Activated T-helper 1 cell treated with anti-CD3 and anti-CD28 coated beads, Interleukin-12 subunit alpha, Interleukin-12 subunit beta, Interleukin-2, Interleukin-4 antibody, amounts not matched to agents 30 ng/mL and 10 ng/mL and 1 ng/mL, durations not matched to agents 14 hours and 24 hours and 36 hours (primary cell): ENCODE measurements at regions not wholly inside any gene's neighbourhood (a gene's known extent, or its start where the extent isn't known, plus 50 kb on each side); places are given as distances from the start of the nearest gene placed in this dataset.

ENCODE experiments used
- DNase-seq: peaks from one replicate; pipeline ENCODE4 v3.0.0; 2021; ENCODE audit warnings: low spot score
- H3K27ac Mint-ChIP-seq: one replicate; pipeline ENCODE4 v1.8.0; 2021; ENCODE audit warnings: mild to moderate bottlenecking, mixed read lengths
- H3K27me3 Mint-ChIP-seq: one replicate; pipeline ENCODE4 v1.8.0; 2022; ENCODE audit warnings: mild to moderate bottlenecking, moderate library complexity, mixed read lengths; ENCODE audit not compliant: insufficient read depth
- H3K36me3 Mint-ChIP-seq: one replicate; pipeline ENCODE4 v1.8.0; 2021; ENCODE audit warnings: low read depth, mixed read lengths
- H3K4me1 Mint-ChIP-seq: one replicate; pipeline ENCODE4 v1.8.0; 2021; ENCODE audit warnings: low read depth, mixed read lengths
- H3K4me3 Mint-ChIP-seq: one replicate; pipeline ENCODE4 v1.8.0; 2021; ENCODE audit warnings: mild to moderate bottlenecking, moderate library complexity, mixed read lengths
- H3K9me3 Mint-ChIP-seq: one replicate; pipeline ENCODE4 v1.8.0; 2021; ENCODE audit warnings: mixed read lengths
- intact Hi-C: fragments of 100-400 bp; cut with micrococcal nuclease; formaldehyde crosslinking; loops from one replicate; pipeline ENCODE4 v1.15.1; 2024

- H3K4me1 Mint-ChIP-seq: no peaks in the 10 kb centered on the region
- H3K9me3 Mint-ChIP-seq: no peaks in the 10 kb centered on the region
- H3K36me3 Mint-ChIP-seq: no peaks in the 10 kb centered on the region
- intact Hi-C loops: no loop called here
- H3K4me3 Mint-ChIP-seq: no peak overlapping the region
- H3K27ac Mint-ChIP-seq: no peak overlapping the region
- no peaks in the 10 kb centered on the region for H3K27me3 Mint-ChIP-seq
- no peak for DNase-seq
These were observed 626.1 kb downstream of the DHX35 start for GRCh38 chr20:39588148-39588757.

- H3K4me1 Mint-ChIP-seq: no peaks in the 10 kb centered on the region
- no peak overlapping the region for H3K4me3 Mint-ChIP-seq
- no peaks in the 10 kb centered on the region for H3K9me3 Mint-ChIP-seq
These were observed 618.9 kb downstream of the DHX35 start for GRCh38 chr20:39581034-39581433.

GRCh38 chr20:39576771-39577170 lies 614.6 kb downstream of the DHX35 start:
- H3K27ac Mint-ChIP-seq: no peak overlapping the region
- H3K36me3 Mint-ChIP-seq: no peaks in the 10 kb centered on the region
- intact Hi-C loops: no loop called here
- DNase-seq: no peak
- H3K27me3 Mint-ChIP-seq: peaks cover 5% of the 10 kb centered on the region
- H3K9me3 Mint-ChIP-seq: no peaks in the 10 kb centered on the region
- no peaks in the 10 kb centered on the region for H3K4me1 Mint-ChIP-seq
- no peak overlapping the region for H3K4me3 Mint-ChIP-seq

More at GRCh38 chr20:39581034-39581433, 618.9 kb downstream of the DHX35 start:
- intact Hi-C loops: no loop called here
- DNase-seq: no peak
- Mint-ChIP-seq H3K27ac (no peak overlapping the region), H3K27me3 (peaks cover 5% of the 10 kb centered on the region), H3K36me3 (no peaks in the 10 kb centered on the region)

- intact Hi-C loops: no loop called here
- H3K27me3 Mint-ChIP-seq: no peaks in the 10 kb centered on the region
- no peak overlapping the region for H3K27ac Mint-ChIP-seq
- no peaks in the 10 kb centered on the region for H3K4me1 Mint-ChIP-seq
- no peak for DNase-seq
- H3K4me3 Mint-ChIP-seq: no peak overlapping the region
- no peaks in the 10 kb centered on the region for H3K9me3 Mint-ChIP-seq
- no peaks in the 10 kb centered on the region for H3K36me3 Mint-ChIP-seq
These were observed 611.9 kb downstream of the DHX35 start for GRCh38 chr20:39574061-39574460.

GRCh38 chr20:39571171-39571570 lies 609.0 kb downstream of the DHX35 start:
- no peak for DNase-seq
- Mint-ChIP-seq H3K27ac (no peak overlapping the region), H3K4me3 (no peak overlapping the region), H3K9me3 (no peaks in the 10 kb centered on the region), H3K4me1 (no peaks in the 10 kb centered on the region), H3K27me3 (no peaks in the 10 kb centered on the region), H3K36me3 (no peaks in the 10 kb centered on the region)
- intact Hi-C loops: no loop called here

- Mint-ChIP-seq H3K9me3 (no peaks in the 10 kb centered on the region), H3K4me1 (no peaks in the 10 kb centered on the region), H3K27ac (no peak overlapping the region), H3K4me3 (no peak overlapping the region), H3K27me3 (no peaks in the 10 kb centered on the region), H3K36me3 (no peaks in the 10 kb centered on the region)
- intact Hi-C loops: no loop called here
- no peak for DNase-seq
These were observed 606.0 kb downstream of the DHX35 start for GRCh38 chr20:39568109-39568508.

GRCh38 chr20:39563349-39563748 lies 601.2 kb downstream of the DHX35 start:
- H3K27me3 Mint-ChIP-seq: no peaks in the 10 kb centered on the region
- no peaks in the 10 kb centered on the region for H3K4me1 Mint-ChIP-seq
- H3K36me3 Mint-ChIP-seq: no peaks in the 10 kb centered on the region
- intact Hi-C loops: no loop called here
- no peaks in the 10 kb centered on the region for H3K9me3 Mint-ChIP-seq
- H3K4me3 Mint-ChIP-seq: no peak overlapping the region
- DNase-seq: no peak
- no peak overlapping the region for H3K27ac Mint-ChIP-seq

- Mint-ChIP-seq H3K4me1 (no peaks in the 10 kb centered on the region), H3K27ac (no peak overlapping the region), H3K9me3 (no peaks in the 10 kb centered on the region), H3K4me3 (no peak overlapping the region), H3K27me3 (no peaks in the 10 kb centered on the region), H3K36me3 (no peaks in the 10 kb centered on the region)
- DNase-seq: no peak
- intact Hi-C loops: no loop called here
These were observed 592.2 kb downstream of the DHX35 start for GRCh38 chr20:39554341-39554740.

GRCh38 chr20:39553120-39553519 lies 591.0 kb downstream of the DHX35 start:
- H3K9me3 Mint-ChIP-seq: no peaks in the 10 kb centered on the region

GRCh38 chr20:39549733-39550132 lies 587.6 kb downstream of the DHX35 start:
- DNase-seq: no peak
- intact Hi-C loops: no loop called here
- Mint-ChIP-seq H3K9me3 (no peaks in the 10 kb centered on the region), H3K36me3 (no peaks in the 10 kb centered on the region), H3K4me1 (no peaks in the 10 kb centered on the region), H3K27me3 (no peaks in the 10 kb centered on the region), H3K27ac (no peak overlapping the region), H3K4me3 (no peak overlapping the region)

More at GRCh38 chr20:39553120-39553519, 591.0 kb downstream of the DHX35 start:
- Mint-ChIP-seq H3K27me3 (no peaks in the 10 kb centered on the region), H3K4me1 (no peaks in the 10 kb centered on the region), H3K36me3 (no peaks in the 10 kb centered on the region), H3K27ac (no peak overlapping the region), H3K4me3 (no peak overlapping the region)
- DNase-seq: no peak
- intact Hi-C loops: no loop called here

GRCh38 chr20:39547546-39548408 lies 585.6 kb downstream of the DHX35 start:
- no peaks in the 10 kb centered on the region for H3K36me3 Mint-ChIP-seq
- intact Hi-C loops: no loop called here

GRCh38 chr20:39541136-39541803 lies 579.1 kb downstream of the DHX35 start:
- no peak overlapping the region for H3K27ac Mint-ChIP-seq
- peaks cover 3% of the 10 kb centered on the region for H3K9me3 Mint-ChIP-seq
- intact Hi-C loops: no loop called here
- no peak for DNase-seq
- no peaks in the 10 kb centered on the region for H3K27me3 Mint-ChIP-seq
- H3K4me1 Mint-ChIP-seq: no peaks in the 10 kb centered on the region
- H3K4me3 Mint-ChIP-seq: no peak overlapping the region
- no peaks in the 10 kb centered on the region for H3K36me3 Mint-ChIP-seq

More at GRCh38 chr20:39547546-39548408, 585.6 kb downstream of the DHX35 start:
- H3K27me3 Mint-ChIP-seq: no peaks in the 10 kb centered on the region
- DNase-seq: no peak
- H3K4me3 Mint-ChIP-seq: no peak overlapping the region
- H3K9me3 Mint-ChIP-seq: no peaks in the 10 kb centered on the region
- H3K4me1 Mint-ChIP-seq: no peaks in the 10 kb centered on the region
- no peak overlapping the region for H3K27ac Mint-ChIP-seq

GRCh38 chr20:39538317-39538716 lies 576.2 kb downstream of the DHX35 start:
- intact Hi-C loops: no loop called here
- Mint-ChIP-seq H3K9me3 (peaks cover 3% of the 10 kb centered on the region), H3K27me3 (no peaks in the 10 kb centered on the region), H3K27ac (no peak overlapping the region), H3K4me1 (no peaks in the 10 kb centered on the region), H3K4me3 (no peak overlapping the region), H3K36me3 (no peaks in the 10 kb centered on the region)
- no peak for DNase-seq
